ENCODE measurements at regions not wholly inside any gene's neighbourhood (a gene's known extent, or its start where the extent isn't known, plus 50 kb on each side); places are given as distances from the start of the nearest gene placed in this dataset.

- H3K27me3 ChIP-seq (ENCODE audit: insufficient read depth, poor library complexity, severe bottlenecking), result no peaks in the 10 kb centered on the region
- H3K36me3 ChIP-seq (ENCODE audit: low read depth), result no peaks in the 10 kb centered on the region
- no peak overlapping the region for H3K27ac ChIP-seq (ENCODE audit: poor library complexity, severe bottlenecking)
- H3K4me3 ChIP-seq (ENCODE audit: severe bottlenecking), result no peak overlapping the region
- ATAC-seq (ENCODE audit: low read depth) (no peak), DNase-seq (ENCODE audit: low spot score) (no peak)
- TF ChIP-seq, protein P1, sequence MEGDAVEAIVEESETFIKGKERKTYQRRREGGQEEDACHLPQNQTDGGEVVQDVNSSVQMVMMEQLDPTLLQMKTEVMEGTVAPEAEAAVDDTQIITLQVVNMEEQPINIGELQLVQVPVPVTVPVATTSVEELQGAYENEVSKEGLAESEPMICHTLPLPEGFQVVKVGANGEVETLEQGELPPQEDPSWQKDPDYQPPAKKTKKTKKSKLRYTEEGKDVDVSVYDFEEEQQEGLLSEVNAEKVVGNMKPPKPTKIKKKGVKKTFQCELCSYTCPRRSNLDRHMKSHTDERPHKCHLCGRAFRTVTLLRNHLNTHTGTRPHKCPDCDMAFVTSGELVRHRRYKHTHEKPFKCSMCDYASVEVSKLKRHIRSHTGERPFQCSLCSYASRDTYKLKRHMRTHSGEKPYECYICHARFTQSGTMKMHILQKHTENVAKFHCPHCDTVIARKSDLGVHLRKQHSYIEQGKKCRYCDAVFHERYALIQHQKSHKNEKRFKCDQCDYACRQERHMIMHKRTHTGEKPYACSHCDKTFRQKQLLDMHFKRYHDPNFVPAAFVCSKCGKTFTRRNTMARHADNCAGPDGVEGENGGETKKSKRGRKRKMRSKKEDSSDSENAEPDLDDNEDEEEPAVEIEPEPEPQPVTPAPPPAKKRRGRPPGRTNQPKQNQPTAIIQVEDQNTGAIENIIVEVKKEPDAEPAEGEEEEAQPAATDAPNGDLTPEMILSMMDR (IDR thresholded peaks at IDR 0.05; ENCODE audit: poor library complexity, severe bottlenecking), result no peak
- H3K4me1 ChIP-seq (ENCODE audit: insufficient read depth, poor library complexity, severe bottlenecking), result no peaks in the 10 kb centered on the region
- H3K9me3 ChIP-seq (ENCODE audit: severe bottlenecking), result no peaks in the 10 kb centered on the region
Measured at GRCh38 chr16:5775916-5776315, 678.3 kb upstream of the EEF2KMT start.

- no peak overlapping the region for H3K27ac ChIP-seq (ENCODE audit: poor library complexity, severe bottlenecking)
Measured at GRCh38 chr16:5770118-5770517, 672.5 kb upstream of the EEF2KMT start.

DNA sequence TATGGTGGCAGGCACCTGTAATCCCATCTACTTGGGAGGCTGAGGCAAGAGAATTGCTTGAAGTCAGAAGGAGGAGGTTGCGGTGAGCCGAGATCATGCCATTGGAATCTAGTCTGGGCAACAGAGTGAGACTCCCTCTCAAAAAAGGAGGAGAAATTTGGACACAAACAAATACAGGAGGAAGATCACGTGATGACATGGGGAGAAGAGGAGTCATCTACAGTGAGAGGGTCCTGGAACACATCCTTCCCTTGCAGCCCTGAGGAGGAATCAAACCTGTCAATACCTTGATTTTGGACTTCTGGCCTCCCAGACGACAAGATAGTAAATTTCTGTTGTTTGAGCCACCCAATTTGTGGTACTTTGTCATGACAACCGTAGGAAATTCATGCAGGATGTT, 671.9 kb upstream of the EEF2KMT start:
- H3K4me1 ChIP-seq (ENCODE audit: insufficient read depth, poor library complexity, severe bottlenecking), result no peaks in the 10 kb centered on the region
- no peaks in the 10 kb centered on the region for H3K36me3 ChIP-seq (ENCODE audit: low read depth)
- no peak overlapping the region for H3K27ac ChIP-seq (ENCODE audit: poor library complexity, severe bottlenecking)
- H3K9me3 ChIP-seq (ENCODE audit: severe bottlenecking), result no peaks in the 10 kb centered on the region
- DNase-seq (ENCODE audit: low spot score) (no peak), ATAC-seq (ENCODE audit: low read depth) (no peak)
- TF ChIP-seq, protein P1 (IDR thresholded peaks at IDR 0.05; ENCODE audit: poor library complexity, severe bottlenecking), result no peak
- H3K27me3 ChIP-seq (ENCODE audit: insufficient read depth, poor library complexity, severe bottlenecking), result no peaks in the 10 kb centered on the region
- no peak overlapping the region for H3K4me3 ChIP-seq (ENCODE audit: severe bottlenecking)

More at GRCh38 chr16:5770118-5770517, 672.5 kb upstream of the EEF2KMT start:
- TF ChIP-seq, protein P1 (IDR thresholded peaks at IDR 0.05; ENCODE audit: poor library complexity, severe bottlenecking), result no peak
- no peaks in the 10 kb centered on the region for H3K27me3 ChIP-seq (ENCODE audit: insufficient read depth, poor library complexity, severe bottlenecking)
- H3K4me1 ChIP-seq (ENCODE audit: insufficient read depth, poor library complexity, severe bottlenecking), result no peaks in the 10 kb centered on the region
- H3K4me3 ChIP-seq (ENCODE audit: severe bottlenecking), result no peak overlapping the region
- DNase-seq (ENCODE audit: low spot score) (no peak), ATAC-seq (ENCODE audit: low read depth) (no peak)
- no peaks in the 10 kb centered on the region for H3K9me3 ChIP-seq (ENCODE audit: severe bottlenecking)
- no peaks in the 10 kb centered on the region for H3K36me3 ChIP-seq (ENCODE audit: low read depth)

- Histone ChIP-seq H3K27ac (ENCODE audit: poor library complexity, severe bottlenecking) (no peak overlapping the region), H3K4me3 (ENCODE audit: severe bottlenecking) (no peak overlapping the region), H3K9me3 (ENCODE audit: severe bottlenecking) (no peaks in the 10 kb centered on the region), H3K36me3 (ENCODE audit: low read depth) (no peaks in the 10 kb centered on the region), H3K27me3 (ENCODE audit: insufficient read depth, poor library complexity, severe bottlenecking) (no peaks in the 10 kb centered on the region), H3K4me1 (ENCODE audit: insufficient read depth, poor library complexity, severe bottlenecking) (no peaks in the 10 kb centered on the region)
- ATAC-seq (ENCODE audit: low read depth) (no peak), DNase-seq (ENCODE audit: low spot score) (no peak)
- TF ChIP-seq, protein P1 (IDR thresholded peaks at IDR 0.05; ENCODE audit: poor library complexity, severe bottlenecking), result no peak
Measured at GRCh38 chr16:5768445-5768844, 670.9 kb upstream of the EEF2KMT start.

- TF ChIP-seq, protein P1 (IDR thresholded peaks at IDR 0.05; ENCODE audit: poor library complexity, severe bottlenecking), result no peak
- H3K4me1 ChIP-seq (ENCODE audit: insufficient read depth, poor library complexity, severe bottlenecking), result no peaks in the 10 kb centered on the region
Measured at GRCh38 chr16:5763176-5763575, 665.6 kb upstream of the EEF2KMT start.

More at GRCh38 chr16:5763176-5763575, 665.6 kb upstream of the EEF2KMT start:
- Histone ChIP-seq H3K36me3 (ENCODE audit: low read depth) (no peaks in the 10 kb centered on the region), H3K9me3 (ENCODE audit: severe bottlenecking) (no peaks in the 10 kb centered on the region), H3K27me3 (ENCODE audit: insufficient read depth, poor library complexity, severe bottlenecking) (peaks cover 4% of the 10 kb centered on the region), H3K4me3 (ENCODE audit: severe bottlenecking) (no peak overlapping the region), H3K27ac (ENCODE audit: poor library complexity, severe bottlenecking) (no peak overlapping the region)
- no peak for ATAC-seq (ENCODE audit: low read depth)
- no peak for DNase-seq (ENCODE audit: low spot score)
